Liver (tissue), 8 donors: ENCODE measurements at regions not wholly inside any gene's neighbourhood (a gene's known extent, or its start where the extent isn't known, plus 50 kb on each side); places are given as distances from the start of the nearest gene placed in this dataset.

Experiments
- DNase-seq: peaks from one replicate; pipeline ENCODE4 v3.0.0-alpha.2; 2017; ENCODE audit warnings: low spot score
- H3K27ac ChIP-seq, 2 donors: one replicate each; pipeline ENCODE4 v1.7.0; 2013; ENCODE audit warnings: inconsistent platforms in 2 of 2, low read length in 2 of 2, control low read depth in 1 of 2, low read depth in 1 of 2, mild to moderate bottlenecking in 1 of 2
- H3K27me3 ChIP-seq, 4 donors: one replicate each; pipeline versions ENCODE4 v1.6.1 to v1.7.0; 2013; ENCODE audit warnings: low read length in 3 of 4, inconsistent platforms in 1 of 4, mild to moderate bottlenecking in 1 of 4, moderate library complexity in 1 of 4; ENCODE audit not compliant: control insufficient read depth in 4 of 4, insufficient read depth in 4 of 4
- H3K36me3 ChIP-seq, 4 donors: one replicate each; pipeline versions ENCODE4 v1.6.1 to v1.7.0; 2013; ENCODE audit warnings: low read length in 3 of 4, mild to moderate bottlenecking in 3 of 4, low read depth in 1 of 4, moderate library complexity in 1 of 4; ENCODE audit not compliant: control insufficient read depth in 4 of 4, insufficient read depth in 3 of 4
- H3K4me1 ChIP-seq, 4 donors: one replicate each; pipeline versions ENCODE4 v1.6.1 to v1.7.0; 2013; ENCODE audit warnings: low read length in 3 of 4, mild to moderate bottlenecking in 3 of 4, moderate library complexity in 1 of 4; ENCODE audit not compliant: control insufficient read depth in 4 of 4, insufficient read depth in 4 of 4
- H3K4me3 ChIP-seq, 3 donors: one replicate each; pipeline versions ENCODE4 v1.6.1 to v1.7.0; 2013; ENCODE audit warnings: low read length in 3 of 3, control low read depth in 1 of 3, low read depth in 1 of 3, mild to moderate bottlenecking in 1 of 3
- H3K9ac ChIP-seq, 2 donors: one replicate each; pipeline ENCODE4 v1.7.0; 2013; ENCODE audit warnings: low read length in 2 of 2, mild to moderate bottlenecking in 2 of 2, moderate library complexity in 2 of 2, control low read depth in 1 of 2, low read depth in 1 of 2
- H3K9me3 ChIP-seq, 4 donors: one replicate each; pipeline versions ENCODE4 v1.6.1 to v1.7.0; 2013; ENCODE audit warnings: low read length in 3 of 4; ENCODE audit not compliant: control insufficient read depth in 4 of 4
- EGR1 ChIP-seq, 2 donors: IDR thresholded peaks; 2 replicates each; pipeline ENCODE4 v1.6.1; 2016 to 2018; ENCODE audit warnings: antibody characterized with exemption in 2 of 2, low read depth in 2 of 2
- FOXA1 ChIP-seq: IDR thresholded peaks from 2 replicates; pipeline ENCODE4 v1.6.1; 2016; ENCODE audit warnings: antibody characterized with exemption
- FOXA2 ChIP-seq: IDR thresholded peaks from 2 replicates; pipeline ENCODE4 v1.6.1; 2016; ENCODE audit warnings: antibody characterized with exemption
- GABPA ChIP-seq, 2 donors: IDR thresholded peaks in 1 of 2; conservative IDR thresholded peaks in 1 of 2; 2 replicates each; pipeline ENCODE4 v1.6.1; 2016; ENCODE audit warnings: antibody characterized with exemption in 2 of 2, mild to moderate bottlenecking in 1 of 2, moderate library complexity in 1 of 2
- HNF4A ChIP-seq, 2 donors: conservative IDR thresholded peaks; 2 replicates each; pipeline ENCODE4 v1.6.1; 2016; ENCODE audit warnings: antibody characterized with exemption in 2 of 2, mild to moderate bottlenecking in 2 of 2
- HNF4G ChIP-seq: IDR thresholded peaks from 2 replicates; pipeline ENCODE4 v1.6.1; 2016; ENCODE audit warnings: antibody characterized with exemption
- JUND ChIP-seq, 2 donors: IDR thresholded peaks; 2 replicates each; pipeline ENCODE4 v1.6.1; 2016; ENCODE audit warnings: antibody characterized with exemption in 2 of 2
- MAX ChIP-seq: IDR thresholded peaks from 2 replicates; pipeline ENCODE4 v1.6.1; 2016; ENCODE audit warnings: antibody characterized with exemption
- NR2F2 ChIP-seq: IDR thresholded peaks from 2 replicates; pipeline ENCODE4 v1.6.1; 2016; ENCODE audit warnings: antibody characterized with exemption
- RAD21 ChIP-seq, 2 donors: IDR thresholded peaks; 2 replicates each; pipeline ENCODE4 v1.6.1; 2016; ENCODE audit warnings: antibody characterized with exemption in 2 of 2, mild to moderate bottlenecking in 2 of 2
- REST ChIP-seq: IDR thresholded peaks from 2 replicates; pipeline ENCODE4 v1.6.1; 2016; ENCODE audit warnings: antibody characterized with exemption, mild to moderate bottlenecking
- RXRA ChIP-seq, 2 donors: IDR thresholded peaks; 2 replicates each; pipeline ENCODE4 v1.6.1; 2017 to 2018; ENCODE audit warnings: antibody characterized with exemption in 2 of 2, mild to moderate bottlenecking in 1 of 2
- SP1 ChIP-seq: IDR thresholded peaks from 2 replicates; pipeline ENCODE4 v1.6.1; 2018; ENCODE audit warnings: antibody characterized with exemption, mild to moderate bottlenecking
- TAF1 ChIP-seq: conservative IDR thresholded peaks from 2 replicates; pipeline ENCODE4 v1.6.1; 2016; ENCODE audit warnings: antibody characterized with exemption, mild to moderate bottlenecking
- YY1 ChIP-seq: IDR thresholded peaks from 2 replicates; pipeline ENCODE4 v1.6.1; 2016; ENCODE audit warnings: antibody characterized with exemption, mild to moderate bottlenecking
- WGBS: extraction: QIAGEN DNeasy Blood & Tissue Kit; methylation state at CpG from one replicate; pipeline ENCODE4 v1.1.7; 2013; 5-methylcytosine and 5-hydroxymethylcytosine counted together
- TF ChIP-seq, protein P1 (sequence below): fragments of 150-350 bp; IDR thresholded peaks from 2 replicates; pipeline ENCODE4 v1.5.1; 2017; ENCODE audit warnings: improper control_type of control experiment, low read depth, low read length; ENCODE audit not compliant: missing input control
- TF ChIP-seq, protein P2 (sequence below): IDR thresholded peaks from 2 replicates; pipeline ENCODE4 v1.6.1; 2016; ENCODE audit warnings: antibody characterized with exemption
- TF ChIP-seq, protein P3 (sequence below): IDR thresholded peaks from 2 replicates; pipeline ENCODE4 v1.6.1; 2016; ENCODE audit warnings: antibody characterized with exemption
- donor health status: healthy.
- donor health status: healthy.
- donor health status: healthy.
- donor health status: healthy.
- donor health status: healthy.

DNA sequence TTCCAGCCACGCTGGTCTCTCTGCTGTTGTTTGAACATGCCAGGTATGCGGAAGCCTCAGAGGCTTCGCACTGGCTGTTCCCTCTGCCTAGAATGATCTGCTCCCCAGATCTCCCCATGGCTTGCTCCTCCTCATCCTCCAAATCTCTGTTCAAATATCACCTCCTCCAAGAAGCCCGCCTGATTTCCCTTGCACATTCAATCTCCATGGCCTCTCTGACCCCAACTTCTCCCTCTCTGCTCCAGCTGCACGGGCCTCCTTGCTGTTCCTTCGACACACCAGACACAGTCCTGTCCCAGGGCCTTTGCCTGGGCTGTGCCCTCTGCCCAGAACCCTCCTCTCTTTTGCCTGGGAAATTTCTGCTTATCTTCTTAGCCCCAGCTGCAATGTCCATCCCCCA, 52.5 kb upstream of the PTPRS start (continued):
- TF ChIP-seq, protein P1, sequence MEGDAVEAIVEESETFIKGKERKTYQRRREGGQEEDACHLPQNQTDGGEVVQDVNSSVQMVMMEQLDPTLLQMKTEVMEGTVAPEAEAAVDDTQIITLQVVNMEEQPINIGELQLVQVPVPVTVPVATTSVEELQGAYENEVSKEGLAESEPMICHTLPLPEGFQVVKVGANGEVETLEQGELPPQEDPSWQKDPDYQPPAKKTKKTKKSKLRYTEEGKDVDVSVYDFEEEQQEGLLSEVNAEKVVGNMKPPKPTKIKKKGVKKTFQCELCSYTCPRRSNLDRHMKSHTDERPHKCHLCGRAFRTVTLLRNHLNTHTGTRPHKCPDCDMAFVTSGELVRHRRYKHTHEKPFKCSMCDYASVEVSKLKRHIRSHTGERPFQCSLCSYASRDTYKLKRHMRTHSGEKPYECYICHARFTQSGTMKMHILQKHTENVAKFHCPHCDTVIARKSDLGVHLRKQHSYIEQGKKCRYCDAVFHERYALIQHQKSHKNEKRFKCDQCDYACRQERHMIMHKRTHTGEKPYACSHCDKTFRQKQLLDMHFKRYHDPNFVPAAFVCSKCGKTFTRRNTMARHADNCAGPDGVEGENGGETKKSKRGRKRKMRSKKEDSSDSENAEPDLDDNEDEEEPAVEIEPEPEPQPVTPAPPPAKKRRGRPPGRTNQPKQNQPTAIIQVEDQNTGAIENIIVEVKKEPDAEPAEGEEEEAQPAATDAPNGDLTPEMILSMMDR: no peak
- TF ChIP-seq RAD21 (IDR thresholded peaks at IDR 0.05) (no peak), HNF4G (no peak), RXRA (IDR thresholded peaks at IDR 0.05) (no peak)
- TF ChIP-seq, protein P2, sequence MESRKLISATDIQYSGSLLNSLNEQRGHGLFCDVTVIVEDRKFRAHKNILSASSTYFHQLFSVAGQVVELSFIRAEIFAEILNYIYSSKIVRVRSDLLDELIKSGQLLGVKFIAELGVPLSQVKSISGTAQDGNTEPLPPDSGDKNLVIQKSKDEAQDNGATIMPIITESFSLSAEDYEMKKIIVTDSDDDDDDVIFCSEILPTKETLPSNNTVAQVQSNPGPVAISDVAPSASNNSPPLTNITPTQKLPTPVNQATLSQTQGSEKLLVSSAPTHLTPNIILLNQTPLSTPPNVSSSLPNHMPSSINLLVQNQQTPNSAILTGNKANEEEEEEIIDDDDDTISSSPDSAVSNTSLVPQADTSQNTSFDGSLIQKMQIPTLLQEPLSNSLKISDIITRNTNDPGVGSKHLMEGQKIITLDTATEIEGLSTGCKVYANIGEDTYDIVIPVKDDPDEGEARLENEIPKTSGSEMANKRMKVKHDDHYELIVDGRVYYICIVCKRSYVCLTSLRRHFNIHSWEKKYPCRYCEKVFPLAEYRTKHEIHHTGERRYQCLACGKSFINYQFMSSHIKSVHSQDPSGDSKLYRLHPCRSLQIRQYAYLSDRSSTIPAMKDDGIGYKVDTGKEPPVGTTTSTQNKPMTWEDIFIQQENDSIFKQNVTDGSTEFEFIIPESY: no peak

DNA sequence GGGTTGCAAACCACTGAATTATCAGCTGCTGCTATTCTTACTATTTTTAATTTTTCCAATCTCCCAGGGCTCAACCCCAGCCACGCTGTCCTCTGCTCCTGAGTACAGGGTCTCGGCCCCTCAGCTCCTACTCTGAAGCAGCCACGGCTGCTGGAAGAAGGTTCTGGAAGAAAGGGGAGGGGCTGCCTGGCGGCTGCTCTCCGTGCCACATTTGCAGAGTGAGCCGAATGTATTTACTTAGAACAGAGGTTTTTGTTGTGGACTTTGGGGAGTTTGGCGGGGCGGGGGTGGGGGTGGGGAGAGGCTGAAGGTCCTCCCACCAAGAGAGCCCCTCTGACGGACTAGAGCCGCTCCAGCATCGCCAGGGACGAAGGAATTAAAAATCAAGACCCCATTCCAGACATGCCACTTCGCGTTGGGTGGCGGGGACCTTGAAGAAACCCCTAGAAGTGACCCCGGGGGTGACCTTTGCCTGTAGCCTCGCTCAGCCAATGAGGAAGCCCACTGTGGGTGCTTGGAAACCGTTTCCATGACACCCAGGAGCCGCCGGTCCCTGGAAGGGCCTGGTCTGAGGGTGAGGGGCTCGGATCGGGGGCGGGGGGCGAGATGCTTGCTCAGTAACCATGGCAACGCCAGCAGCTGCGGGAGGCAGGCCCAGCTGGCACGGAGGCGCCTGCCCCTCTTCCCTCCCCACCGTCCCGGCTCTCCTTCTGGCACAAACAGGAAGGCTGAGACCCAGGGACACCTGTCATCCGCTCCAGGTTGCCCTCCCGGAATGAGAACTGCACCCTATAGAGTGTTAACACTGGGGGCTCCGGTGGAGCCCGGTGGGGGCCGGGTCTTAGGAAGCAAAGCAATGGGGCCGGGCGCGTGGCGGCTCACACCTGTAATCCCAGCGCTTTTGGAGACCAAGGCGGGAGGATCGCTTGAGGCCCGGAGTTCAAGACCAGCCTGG, 54.2 kb upstream of the PTPRS start:
- WGBS: 19% methylated on average over 43 of the region's 43 CpGs
- DNase-seq: no peak
- no peak overlapping the region for H3K4me3 ChIP-seq

More for the DNA sequence above, 54.2 kb upstream of the PTPRS start:
- Histone ChIP-seq H3K27me3 (peaks cover 0 to 10% (median 6%) of the 10 kb centered on the region in 4 donors), H3K4me1 (no peaks in the 10 kb centered on the region), H3K36me3 (no peaks in the 10 kb centered on the region), H3K9ac (no peak overlapping the region), H3K27ac (no peak overlapping the region), H3K9me3 (peaks cover 0 to 2% (median 0%) of the 10 kb centered on the region in 4 donors)
- TF ChIP-seq TAF1 (no peak), HNF4A (conservative IDR thresholded peaks at IDR 0.05) (no peak), JUND (IDR thresholded peaks at IDR 0.05) (no peak), SP1 (no peak), REST (no peak), NR2F2 (no peak), MAX (no peak), HNF4G (no peak), FOXA2 (no peak), EGR1 (IDR thresholded peaks at IDR 0.05; ENCODE audit: low read depth in 2 of 2) (no peak), RXRA (IDR thresholded peaks at IDR 0.05) (no peak), GABPA (IDR thresholded peaks at IDR 0.05 in 1 of 2, conservative IDR thresholded peaks at IDR 0.05 in 1 of 2) (no peak), FOXA1 (no peak), YY1 (no peak), RAD21 (IDR thresholded peaks at IDR 0.05) (no peak)
- TF ChIP-seq, protein P3, sequence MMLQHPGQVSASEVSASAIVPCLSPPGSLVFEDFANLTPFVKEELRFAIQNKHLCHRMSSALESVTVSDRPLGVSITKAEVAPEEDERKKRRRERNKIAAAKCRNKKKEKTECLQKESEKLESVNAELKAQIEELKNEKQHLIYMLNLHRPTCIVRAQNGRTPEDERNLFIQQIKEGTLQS: no peak
- TF ChIP-seq, protein P1: no peak
- TF ChIP-seq, protein P2: no peak
